ENCODE measurements at regions not wholly inside any gene's neighbourhood (a gene's known extent, or its start where the extent isn't known, plus 50 kb on each side); places are given as distances from the start of the nearest gene placed in this dataset.

DNA sequence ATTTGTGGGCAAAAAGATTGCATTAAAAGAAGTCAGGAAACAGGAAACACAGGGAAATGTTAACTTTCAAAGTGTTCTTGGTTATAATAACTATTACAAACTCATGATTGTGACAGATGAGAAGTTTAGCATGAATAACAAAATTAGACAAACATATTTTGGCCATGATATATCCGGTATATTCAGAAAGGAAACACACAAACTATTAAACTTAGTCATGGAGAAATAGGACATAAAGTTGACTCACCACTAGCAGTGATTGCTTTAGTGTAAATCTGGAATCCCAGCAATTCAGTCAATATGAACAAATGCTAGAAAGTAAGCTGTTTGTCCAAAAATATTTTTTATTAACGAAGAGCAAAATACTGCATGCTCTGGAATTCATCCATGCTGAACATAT, 1299.9 kb downstream of the C4orf33 start:
- DNase-seq, result no peak

DNA sequence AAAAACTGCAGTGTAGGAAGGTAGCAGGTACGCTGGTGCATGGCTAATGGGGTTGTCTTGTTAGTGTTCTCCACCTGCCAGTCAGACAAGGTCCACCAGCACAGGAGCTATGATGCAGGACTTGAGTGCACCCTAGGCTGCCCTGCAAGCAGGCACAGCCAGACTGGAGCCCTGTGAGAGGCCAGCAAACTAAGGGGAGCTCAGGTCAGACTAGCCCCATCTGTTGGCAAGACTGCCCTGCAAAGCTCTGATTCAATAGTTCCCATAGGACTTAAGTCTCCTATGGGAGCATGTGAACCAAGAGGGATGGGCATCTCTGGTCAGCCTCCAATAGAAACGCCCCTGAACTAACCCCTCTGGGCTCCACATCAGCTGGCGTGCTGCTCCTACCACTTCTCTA, 1307.3 kb downstream of the C4orf33 start:
- no peak for DNase-seq

DNA sequence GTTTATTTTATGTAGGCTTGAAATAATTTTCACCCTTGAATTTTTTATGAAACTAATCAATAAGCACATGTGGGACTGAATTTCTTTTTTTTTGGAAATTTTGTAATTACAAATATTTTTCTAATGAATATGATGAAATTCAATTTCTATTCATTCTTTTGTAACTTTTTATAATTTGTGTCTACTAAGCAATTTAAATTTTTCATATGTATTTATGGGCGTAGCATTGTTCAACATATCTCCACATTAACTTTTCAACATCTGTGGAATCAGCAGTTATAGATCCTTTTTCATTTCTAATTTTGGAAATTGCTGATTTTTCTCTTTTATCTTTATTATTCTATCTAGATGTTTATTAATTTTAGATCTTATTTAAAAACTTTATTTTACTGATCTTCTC, 1320.3 kb downstream of the C4orf33 start:
- DNase-seq, result no peak

DNA sequence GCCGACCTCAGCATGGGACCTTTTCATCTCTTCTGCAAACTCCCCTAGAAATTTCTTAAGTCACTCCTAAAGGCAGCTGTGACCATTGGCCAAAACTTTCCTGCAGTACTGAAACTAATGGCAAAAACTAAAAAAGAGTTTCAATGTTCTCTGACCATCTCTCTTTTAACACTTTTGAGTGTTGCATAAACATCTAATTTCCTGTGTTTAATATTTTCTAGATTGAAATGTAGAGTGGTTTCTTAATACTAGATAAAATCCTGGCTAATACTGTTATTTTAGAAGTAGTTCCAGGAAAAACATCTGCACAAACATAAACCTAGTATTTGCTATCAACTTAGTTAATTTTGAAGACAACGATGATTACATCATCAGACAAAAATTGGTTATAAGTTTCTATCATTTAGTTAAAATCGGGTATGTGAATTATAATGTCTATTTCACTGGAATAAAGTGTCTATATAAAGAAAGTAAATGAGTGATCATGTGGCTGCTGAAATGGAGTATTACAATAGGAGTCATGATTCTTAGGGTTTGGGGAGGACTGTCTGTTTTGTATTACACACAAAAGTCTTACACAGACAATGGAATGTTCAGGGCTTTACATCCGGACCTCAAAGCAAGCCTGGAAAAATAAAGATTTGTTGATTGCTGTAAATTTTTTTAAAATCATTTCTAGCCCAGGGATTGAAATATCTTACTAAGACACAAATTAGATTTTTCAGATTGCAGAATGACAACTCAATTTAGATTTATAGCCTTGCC, 1323.4 kb downstream of the C4orf33 start:
- DNase-seq, result no peak

DNA sequence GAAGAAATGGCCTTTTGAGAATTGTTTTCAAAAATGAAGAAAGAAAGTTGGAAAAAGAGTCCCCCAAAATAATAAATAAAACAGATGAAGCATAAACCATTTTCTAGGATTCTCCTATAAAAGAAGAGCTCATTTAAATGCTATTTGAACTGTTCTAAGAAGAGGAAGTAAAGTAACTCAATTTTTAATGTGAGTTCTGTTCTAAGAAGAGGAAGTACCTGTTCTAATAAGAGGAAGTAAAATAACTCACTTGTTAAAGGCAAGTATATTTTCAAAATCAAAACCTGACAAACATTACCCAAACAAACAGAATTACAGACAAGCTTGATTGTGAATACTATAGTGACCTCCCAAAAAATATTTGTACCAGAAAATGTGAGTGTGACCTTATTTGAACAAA, 1326.3 kb downstream of the C4orf33 start:
- no peak for DNase-seq

DNA sequence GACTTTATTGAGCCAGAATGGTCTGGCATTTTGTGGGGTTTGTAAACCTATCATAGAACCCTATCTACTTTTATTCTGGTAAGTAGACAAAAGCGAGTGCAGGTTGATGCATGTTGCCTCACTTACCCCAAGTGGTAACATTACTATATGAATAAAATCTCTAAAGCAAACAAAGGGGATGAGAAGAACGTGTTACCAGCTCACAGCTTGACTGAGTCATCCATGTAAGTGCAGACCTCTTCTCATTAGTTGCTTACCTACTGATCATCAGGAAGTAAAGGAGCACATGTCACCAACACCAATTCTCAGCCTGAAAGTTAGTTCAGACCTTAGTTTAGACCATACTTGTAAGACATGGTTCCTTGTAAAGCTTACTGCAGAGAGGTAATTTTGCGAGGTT, 1328.3 kb downstream of the C4orf33 start:
- no peak for DNase-seq

DNA sequence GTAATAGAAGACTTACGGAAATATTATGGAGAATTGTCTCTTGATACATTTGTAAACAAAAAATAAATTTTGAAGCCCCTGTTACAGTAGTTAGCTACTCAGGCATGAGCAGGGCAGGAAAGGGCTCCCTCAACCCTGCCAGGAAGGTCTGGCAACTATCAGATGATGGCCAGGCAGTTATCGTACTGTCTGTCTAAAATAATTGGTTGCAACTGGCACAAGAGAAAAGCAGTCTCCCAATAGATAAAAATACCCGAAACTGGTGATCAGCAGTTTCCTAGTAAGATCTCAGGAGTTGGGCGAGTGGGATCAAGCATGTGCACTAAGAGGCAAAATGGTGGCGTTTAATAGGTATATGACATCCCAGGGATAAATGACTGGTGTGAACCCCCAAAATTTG, 1336.3 kb downstream of the C4orf33 start:
- no peak for DNase-seq

DNA sequence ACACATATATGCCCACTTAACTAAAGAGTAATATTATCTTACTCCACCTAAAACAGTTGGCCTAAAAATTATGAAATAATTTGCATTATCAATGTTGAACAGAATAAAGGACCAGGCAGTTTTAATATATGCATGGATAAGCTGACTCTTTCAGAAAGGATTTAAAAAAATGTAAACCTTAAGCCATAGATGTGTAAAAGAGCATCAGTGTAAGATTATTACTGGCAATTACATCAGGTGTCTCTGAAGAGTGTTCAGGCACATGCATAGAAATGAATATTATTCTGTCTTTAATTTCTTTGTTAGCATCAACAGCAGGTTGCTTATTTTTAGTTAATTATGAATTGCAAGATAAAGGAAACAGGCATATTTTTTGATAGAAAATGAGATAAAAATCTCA, 1353.8 kb downstream of the C4orf33 start:
- DNase-seq, result no peak

DNA sequence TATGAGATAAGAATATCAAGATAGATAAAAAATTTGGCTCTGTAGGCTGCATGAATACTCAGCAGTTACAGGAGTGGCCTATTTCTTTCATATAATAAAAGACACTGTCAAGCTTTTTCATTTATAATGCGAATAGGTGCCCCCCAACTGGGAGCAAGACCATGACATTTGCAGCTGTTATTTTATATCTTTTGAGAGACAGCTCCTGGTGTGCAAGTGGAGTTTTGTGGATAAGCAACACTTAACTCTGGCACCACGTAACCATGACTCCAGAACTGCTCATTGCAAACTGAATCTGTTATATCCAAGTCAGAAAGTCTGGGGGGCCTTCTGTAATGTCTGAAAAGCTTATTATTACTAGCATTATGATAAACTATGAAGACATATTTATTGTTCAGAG, 1372.4 kb downstream of the C4orf33 start:
- no peak for DNase-seq

DNA sequence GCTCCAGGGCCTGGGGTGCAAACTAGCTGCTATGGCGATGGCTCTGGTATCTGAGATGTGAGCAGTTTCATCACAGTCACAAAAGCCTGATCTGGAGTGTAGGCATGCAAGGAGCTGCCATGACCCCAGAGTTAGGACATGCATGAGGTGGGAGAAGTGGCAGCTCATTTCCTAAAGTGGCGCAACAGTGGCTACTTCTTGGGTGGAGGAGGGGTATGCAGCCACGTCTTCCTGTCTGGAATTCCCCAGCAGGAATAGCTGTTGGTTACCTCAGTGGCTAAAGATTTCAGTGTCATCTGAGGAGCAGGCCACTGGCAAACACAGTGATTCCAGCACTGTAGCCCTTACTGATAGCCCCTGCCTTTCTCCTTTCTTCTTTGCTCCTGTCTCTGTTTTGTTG, 1382.5 kb downstream of the C4orf33 start:
- DNase-seq, result no peak

DNA sequence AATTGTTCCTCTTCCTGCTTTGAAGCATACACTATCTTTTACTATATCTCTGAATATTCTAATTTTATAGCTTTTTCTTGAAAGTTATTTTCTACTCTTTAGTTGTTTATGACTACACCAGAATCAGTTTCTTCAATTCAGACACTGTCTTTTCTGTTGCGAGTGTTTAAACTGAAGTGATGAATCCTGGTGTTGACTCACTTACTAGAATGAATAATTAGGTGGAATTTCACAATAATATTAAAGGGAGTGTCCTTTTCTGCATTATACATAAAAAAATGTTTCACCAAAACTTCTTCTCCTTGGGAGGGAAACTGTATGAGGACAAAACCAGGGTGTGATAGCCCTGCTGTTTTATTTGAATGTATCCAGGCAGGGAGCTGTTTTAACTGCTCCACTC, 1383.1 kb downstream of the C4orf33 start:
- DNase-seq, result no peak

DNA sequence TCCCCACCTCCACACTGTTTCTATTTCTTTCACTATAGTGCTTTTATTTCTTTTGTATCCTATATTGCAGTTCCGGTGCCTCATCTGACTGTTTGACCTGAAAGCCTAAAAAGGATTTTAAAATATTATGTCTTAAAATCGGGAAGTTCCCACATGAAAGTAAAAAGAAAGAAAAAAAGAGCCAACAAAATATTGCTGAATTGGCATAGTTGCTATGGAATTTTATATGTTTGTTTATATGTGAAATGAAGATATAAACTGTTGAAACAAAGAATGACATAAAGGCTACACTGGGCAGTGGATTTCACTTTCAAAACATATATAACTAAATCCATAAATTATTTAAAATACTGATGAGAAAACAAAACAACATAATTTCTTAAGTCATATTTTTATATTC, 1383.7 kb downstream of the C4orf33 start:
- DNase-seq, result no peak

DNA sequence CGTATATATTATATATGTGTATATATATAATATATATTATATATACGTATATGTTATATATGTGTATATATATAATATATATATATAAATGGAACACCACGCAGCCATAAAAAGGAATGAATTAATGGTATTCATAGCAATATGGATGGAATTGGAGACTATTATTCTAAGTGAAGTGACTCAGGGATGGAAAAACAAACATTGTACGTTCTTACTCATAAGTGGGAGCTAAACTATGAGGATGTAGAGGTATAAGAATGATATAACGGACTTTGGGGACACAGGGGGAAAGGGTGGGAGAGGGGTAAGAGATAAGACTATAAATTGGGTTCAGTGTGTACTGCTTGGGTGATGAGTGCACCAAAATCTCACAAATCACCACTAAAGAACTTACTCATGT, 1388.9 kb downstream of the C4orf33 start:
- DNase-seq, result no peak

DNA sequence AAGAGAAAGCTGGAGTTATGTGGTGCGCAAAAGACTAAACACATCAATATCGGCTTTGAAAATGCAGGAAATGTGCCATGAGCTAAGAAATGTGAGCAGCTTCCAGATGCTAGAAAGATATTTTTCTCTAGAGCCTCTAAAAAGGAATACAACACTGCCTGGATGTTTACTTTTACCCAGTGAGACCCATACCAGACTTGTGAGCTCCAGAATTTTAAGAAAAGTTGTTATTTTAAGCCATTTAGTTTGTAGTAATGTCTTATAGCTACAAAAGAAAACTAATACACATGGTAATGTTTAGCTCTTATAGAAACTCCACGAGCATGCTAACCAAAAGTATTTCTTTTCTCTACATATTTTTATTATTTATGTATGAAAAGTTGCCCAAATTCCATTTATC, 1389.4 kb downstream of the C4orf33 start:
- no peak for DNase-seq

DNA sequence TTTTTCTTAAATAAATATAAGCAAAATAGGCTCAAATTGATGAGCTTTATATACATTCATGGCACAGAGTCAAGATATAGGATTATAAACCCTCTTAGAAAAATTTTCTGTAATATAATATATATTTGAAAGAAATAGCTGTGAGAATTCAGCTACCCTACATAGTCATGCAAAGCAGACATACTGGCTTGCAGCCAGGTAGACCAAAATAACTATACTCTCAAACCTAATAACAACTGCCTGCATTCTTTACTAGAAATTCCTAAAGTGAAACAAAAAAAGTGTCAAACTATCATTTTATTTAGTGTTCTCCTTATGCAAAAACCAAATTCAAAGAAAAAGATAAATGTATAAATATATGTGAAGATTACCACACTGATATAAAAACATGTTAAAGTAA, 1390.2 kb downstream of the C4orf33 start:
- DNase-seq, result no peak

DNA sequence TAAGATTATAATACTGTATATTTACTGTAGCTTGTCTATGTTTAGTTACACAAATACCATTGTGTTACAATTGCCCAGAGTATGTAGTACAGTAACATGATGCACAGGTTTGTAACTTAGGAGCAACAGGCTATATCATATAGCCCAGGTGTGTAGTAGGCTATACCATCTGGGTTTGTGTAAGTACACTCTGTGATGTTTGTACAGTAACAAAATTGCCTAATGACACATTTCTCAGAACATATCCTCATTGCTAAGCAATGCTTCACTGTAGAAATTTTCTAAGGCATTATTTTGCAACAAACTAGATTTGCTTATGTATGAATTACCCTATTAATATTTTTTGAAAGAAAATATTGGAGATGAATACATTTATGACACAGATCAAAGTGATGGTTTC, 1390.9 kb downstream of the C4orf33 start:
- DNase-seq, result no peak

DNA sequence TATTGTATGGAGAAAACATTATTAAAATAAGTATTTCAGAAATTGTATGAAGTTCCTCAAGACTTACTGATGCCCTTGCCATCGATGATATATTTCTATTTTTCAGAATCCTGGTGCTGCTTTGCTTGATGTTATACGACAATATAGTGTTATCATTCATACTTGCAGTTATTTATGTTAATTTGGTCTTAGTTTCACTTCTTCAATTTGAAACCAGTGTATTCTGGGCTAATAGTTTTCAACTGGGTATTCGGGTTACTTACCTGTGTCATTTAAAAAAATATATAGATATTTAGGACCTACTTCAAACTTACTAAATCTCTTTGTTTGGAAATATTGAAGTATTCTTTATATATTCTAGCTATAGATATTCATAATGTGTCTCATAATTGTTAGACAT, 1414.7 kb downstream of the C4orf33 start:
- DNase-seq, result no peak

DNA sequence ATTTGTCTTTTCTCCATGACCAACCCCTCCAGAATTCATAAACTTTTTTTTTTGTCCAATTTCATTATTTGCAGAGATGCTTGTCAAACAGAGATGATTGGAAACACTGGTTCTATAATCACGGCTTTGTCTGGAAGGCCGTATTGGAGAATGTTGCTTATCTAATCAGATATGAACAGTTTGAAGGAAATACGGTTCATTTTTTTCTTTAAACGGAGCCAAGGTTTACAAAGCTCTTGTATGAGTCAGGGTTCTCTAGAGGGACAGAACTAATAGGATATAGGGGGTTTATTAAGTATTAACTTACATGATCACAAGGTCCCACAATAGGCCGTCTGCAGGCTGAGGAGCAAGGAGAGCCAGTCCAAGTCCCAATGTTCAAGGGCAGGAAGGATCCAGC, 1415.8 kb downstream of the C4orf33 start:
- DNase-seq, result no peak

DNA sequence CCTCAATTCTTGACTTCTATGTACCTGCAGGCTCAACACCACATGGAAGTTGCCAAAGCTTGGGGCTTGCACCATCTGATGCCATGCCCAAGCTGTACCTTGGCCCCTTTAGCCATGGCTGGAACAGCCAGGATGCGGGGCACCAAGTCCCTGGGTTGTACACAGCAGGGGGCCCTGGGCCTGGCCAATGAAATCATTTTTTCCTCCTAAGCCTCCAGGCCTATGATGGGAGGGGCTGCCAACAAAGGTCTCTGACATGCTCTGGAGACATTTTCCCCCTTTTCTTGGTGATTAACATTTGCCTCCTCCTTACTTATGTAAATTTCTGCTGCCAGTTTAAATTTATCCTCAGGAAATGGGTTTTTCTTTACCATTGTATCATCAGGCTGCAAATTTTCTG, 1428.1 kb downstream of the C4orf33 start:
- no peak for DNase-seq

DNA sequence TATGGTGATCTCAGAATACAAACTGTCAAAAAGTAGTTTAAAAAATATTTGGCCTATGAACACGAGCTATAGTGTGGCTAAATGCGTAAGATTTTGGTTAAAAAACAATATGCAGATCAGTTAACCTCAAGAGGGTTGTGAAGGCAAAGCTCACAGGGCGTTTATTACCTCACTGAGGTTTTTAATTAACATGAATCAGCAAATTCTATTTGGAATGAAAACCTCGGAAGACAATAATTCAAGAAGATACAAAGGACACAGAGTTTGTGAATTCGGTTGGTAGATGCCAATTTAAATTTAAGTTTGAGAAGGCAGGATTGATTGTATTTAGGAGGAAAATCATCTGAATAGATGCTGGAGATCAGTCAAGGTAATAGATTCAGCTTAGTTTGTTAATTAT, 1434.6 kb downstream of the C4orf33 start:
- no peak for DNase-seq

DNA sequence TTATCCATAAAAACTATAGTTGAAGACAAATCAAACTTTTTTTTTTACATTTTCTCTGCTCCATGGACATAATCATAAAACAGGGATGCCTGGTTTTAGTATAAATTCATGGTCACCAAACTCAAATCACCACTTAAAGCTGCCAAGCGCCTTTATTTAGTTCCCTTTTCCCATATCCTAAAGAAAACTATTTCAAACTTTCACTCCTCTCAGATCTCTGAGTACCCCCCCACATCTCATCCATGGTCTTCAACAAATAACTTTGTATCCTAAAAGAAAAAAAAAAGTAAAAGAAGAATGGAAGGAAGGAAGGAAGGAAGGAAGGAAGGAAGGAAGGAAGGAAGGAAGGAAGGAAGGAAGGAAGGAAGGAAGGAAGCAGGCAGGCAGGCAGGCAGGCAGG, 1438.7 kb downstream of the C4orf33 start:
- DNase-seq, result no peak

DNA sequence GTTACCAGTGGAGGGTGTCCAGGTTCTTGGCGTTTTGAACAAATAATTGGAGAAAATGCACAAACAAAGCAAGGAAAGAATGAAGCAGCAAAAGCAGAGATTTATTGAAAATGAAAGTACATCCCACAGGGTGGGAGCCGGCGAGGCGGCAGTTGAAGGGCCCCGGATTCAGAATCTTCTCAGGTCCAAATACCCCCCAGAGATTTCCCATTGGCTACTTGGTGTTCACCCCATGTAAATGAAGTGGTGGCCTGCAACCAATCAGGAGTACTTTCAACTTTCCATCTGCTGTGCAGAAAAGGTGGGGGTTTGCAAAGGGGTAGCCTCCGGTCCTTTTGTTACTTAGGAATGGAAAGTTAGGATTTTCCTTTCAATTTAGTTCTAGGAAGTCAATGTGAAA, 1447.0 kb downstream of the C4orf33 start:
- no peak for DNase-seq

DNA sequence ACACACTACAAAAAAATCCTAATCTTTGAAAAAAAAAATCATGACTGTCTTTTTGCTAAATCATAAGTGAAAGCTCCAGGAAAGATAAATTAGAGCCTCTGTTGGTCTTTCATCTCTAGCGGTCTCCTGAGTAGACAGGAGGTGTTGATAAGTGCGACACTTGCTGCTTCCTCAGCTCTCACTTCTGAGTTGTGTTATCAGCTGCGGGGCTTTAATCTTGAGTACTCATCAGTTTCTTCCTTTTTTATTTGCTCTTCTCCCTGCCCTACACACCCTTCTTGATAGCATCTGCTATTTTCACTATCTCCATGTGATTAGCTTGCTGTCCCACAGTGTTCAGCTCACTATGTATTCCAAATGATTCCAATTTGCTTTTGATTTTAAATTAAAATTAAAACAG, 1449.2 kb downstream of the C4orf33 start:
- DNase-seq, result no peak

DNA sequence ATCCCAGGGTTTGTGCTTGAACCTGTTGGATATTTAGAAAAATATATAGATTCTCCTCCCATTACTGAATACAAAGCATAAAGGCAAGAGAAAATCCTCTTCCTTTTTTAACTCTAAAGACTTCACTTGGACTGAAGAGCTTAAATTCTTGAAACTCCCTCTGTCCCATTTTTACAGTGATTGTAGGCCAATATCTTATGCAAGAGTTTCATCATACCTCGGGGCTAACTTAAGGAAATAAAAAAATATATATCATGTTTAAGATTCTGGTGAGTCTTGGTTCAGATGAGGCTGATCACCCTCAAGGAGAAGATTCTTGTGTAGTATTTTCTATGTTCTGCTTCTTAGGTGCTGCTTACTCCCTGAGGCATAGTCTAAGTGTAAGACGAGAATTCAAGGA, 1449.6 kb downstream of the C4orf33 start:
- DNase-seq, result no peak

DNA sequence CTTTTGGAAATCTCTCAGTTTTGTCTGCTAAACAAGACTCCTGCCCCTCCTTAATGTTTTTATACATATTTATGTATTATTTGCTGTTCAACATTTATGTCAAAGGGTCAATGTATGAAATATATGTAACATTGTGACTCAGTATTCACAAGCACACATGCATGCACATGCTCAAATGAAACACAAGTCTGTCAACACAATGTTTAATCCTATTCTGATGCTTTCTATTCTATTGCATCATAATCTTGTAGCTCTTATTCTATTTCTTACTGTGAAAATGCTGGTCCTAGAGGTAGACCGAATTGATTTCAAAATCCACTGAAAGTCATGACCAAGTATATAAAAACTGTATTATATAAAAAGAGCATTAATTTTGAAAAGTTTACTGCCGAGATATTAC, 1463.3 kb downstream of the C4orf33 start:
- no peak for DNase-seq

All from activated T-cell treated with anti-CD3 and anti-CD28 coated beads for 4 hours (primary cell).